Ishikawa (cell line): ENCODE measurements at regions not wholly inside any gene's neighbourhood (a gene's known extent, or its start where the extent isn't known, plus 50 kb on each side); places are given as distances from the start of the nearest gene placed in this dataset.

ENCODE experiments used
- CEBPB ChIP-seq: IDR thresholded peaks from 2 replicates; pipeline ENCODE4 v1.6.1; 2012
- CREB1 ChIP-seq: IDR thresholded peaks from 2 replicates; pipeline ENCODE4 v1.6.1; 2012; ENCODE audit warnings: low read depth
- EGR1 ChIP-seq: IDR thresholded peaks from 2 replicates; pipeline ENCODE4 v1.6.1; 2012
- EP300 ChIP-seq: IDR thresholded peaks from 2 replicates; pipeline ENCODE4 v1.6.1; 2012; ENCODE audit warnings: borderline replicate concordance
- FOXM1 ChIP-seq: IDR thresholded peaks from 2 replicates; pipeline ENCODE4 v1.6.1; 2012; ENCODE audit warnings: low read depth, borderline replicate concordance
- MAX ChIP-seq: IDR thresholded peaks from 2 replicates; pipeline ENCODE4 v1.6.1; 2012
- NFIC ChIP-seq: IDR thresholded peaks from 2 replicates; pipeline ENCODE4 v1.6.1; 2012
- RAD21 ChIP-seq: IDR thresholded peaks from 2 replicates; pipeline ENCODE4 v1.6.1; 2012; ENCODE audit warnings: low read depth
- REST ChIP-seq: IDR thresholded peaks from 2 replicates; pipeline ENCODE4 v1.6.1; 2012; ENCODE audit warnings: low read depth, mild to moderate bottlenecking
- TAF1 ChIP-seq: IDR thresholded peaks from 2 replicates; pipeline ENCODE4 v1.6.1; 2012; ENCODE audit warnings: low read depth, mild to moderate bottlenecking
- TCF12 ChIP-seq: IDR thresholded peaks from 2 replicates; pipeline ENCODE4 v1.6.1; 2012; ENCODE audit warnings: low read depth
- TEAD4 ChIP-seq: IDR thresholded peaks from 2 replicates; pipeline ENCODE4 v1.6.1; 2012
- USF1 ChIP-seq: IDR thresholded peaks from 2 replicates; pipeline ENCODE4 v1.6.1; 2012
- YY1 ChIP-seq: IDR thresholded peaks from 2 replicates; pipeline ENCODE4 v1.6.1; 2012; ENCODE audit warnings: low read depth
- ZBTB7A ChIP-seq: IDR thresholded peaks from 2 replicates; pipeline ENCODE4 v1.6.1; 2012; ENCODE audit warnings: low read depth

GRCh38 chr2:200034816-200035215 lies 79.4 kb downstream of the MAIP1 start:
- no peak for TF ChIP-seq CREB1
- TF ChIP-seq EGR1 = no peak
- TF ChIP-seq TCF12 = no peak
- TF ChIP-seq FOXM1 = no peak
- no peak for TF ChIP-seq ZBTB7A
- TF ChIP-seq MAX = no peak
- TF ChIP-seq NFIC = no peak
- TF ChIP-seq REST = no peak
- no peak for TF ChIP-seq YY1
- no peak for TF ChIP-seq TAF1
- no peak for TF ChIP-seq USF1
- no peak for TF ChIP-seq RAD21

GRCh38 chr2:200039724-200040650 lies 84.6 kb downstream of the MAIP1 start:
- TF ChIP-seq REST (no peak), TEAD4 (no peak), YY1 (no peak), ZBTB7A (no peak), EGR1 (no peak), TAF1 (no peak), NFIC (no peak), TCF12 (no peak), CREB1 (no peak), MAX (no peak), CEBPB (no peak), FOXM1 (no peak), EP300 (no peak)

- TF ChIP-seq MAX (no peak), TEAD4 (no peak), NFIC (no peak), TAF1 (no peak), CREB1 (no peak), REST (no peak), EGR1 (no peak), USF1 (no peak), TCF12 (no peak), EP300 (no peak), ZBTB7A (no peak), RAD21 (no peak), FOXM1 (no peak), CEBPB (no peak), YY1 (no peak)
These were observed 85.4 kb downstream of the MAIP1 start for GRCh38 chr2:200040831-200041230.

GRCh38 chr2:200041639-200042038 lies 86.3 kb downstream of the MAIP1 start:
- TF ChIP-seq EP300 (no peak), MAX (no peak), RAD21 (no peak), CREB1 (no peak), ZBTB7A (no peak), EGR1 (no peak), FOXM1 (no peak), YY1 (no peak), USF1 (no peak), NFIC (no peak), REST (no peak), TEAD4 (no peak), TCF12 (no peak)
